ENCODE measurements at regions not wholly inside any gene's neighbourhood (a gene's known extent, or its start where the extent isn't known, plus 50 kb on each side); places are given as distances from the start of the nearest gene placed in this dataset.

DNA sequence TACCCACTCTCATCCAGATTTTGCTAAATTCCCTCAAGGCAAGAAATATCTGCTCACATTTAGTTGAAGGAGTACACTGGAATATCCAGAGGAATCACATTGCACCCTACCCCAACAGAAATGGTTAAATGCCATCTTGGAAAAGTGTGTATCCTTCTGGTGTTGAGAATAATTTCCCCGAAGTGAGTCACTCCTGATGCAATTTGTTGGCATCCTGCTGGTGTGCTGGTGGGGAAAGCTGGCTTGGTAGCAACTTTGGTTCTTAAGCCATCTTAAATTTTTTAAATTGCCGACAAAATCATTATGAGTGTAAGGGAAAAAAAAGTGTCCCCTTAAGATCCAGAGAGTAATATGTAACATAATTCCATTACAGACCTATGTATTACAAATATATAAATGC, 337.3 kb upstream of the DACH1 start:
- in situ Hi-C loops (cut with MboI; ENCODE audit: low pct_unique_long_range_greater_than_20kb, low sequenced_read_pairs, unreplicated experiment): no loop called here
- TF ChIP-seq, protein P1, sequence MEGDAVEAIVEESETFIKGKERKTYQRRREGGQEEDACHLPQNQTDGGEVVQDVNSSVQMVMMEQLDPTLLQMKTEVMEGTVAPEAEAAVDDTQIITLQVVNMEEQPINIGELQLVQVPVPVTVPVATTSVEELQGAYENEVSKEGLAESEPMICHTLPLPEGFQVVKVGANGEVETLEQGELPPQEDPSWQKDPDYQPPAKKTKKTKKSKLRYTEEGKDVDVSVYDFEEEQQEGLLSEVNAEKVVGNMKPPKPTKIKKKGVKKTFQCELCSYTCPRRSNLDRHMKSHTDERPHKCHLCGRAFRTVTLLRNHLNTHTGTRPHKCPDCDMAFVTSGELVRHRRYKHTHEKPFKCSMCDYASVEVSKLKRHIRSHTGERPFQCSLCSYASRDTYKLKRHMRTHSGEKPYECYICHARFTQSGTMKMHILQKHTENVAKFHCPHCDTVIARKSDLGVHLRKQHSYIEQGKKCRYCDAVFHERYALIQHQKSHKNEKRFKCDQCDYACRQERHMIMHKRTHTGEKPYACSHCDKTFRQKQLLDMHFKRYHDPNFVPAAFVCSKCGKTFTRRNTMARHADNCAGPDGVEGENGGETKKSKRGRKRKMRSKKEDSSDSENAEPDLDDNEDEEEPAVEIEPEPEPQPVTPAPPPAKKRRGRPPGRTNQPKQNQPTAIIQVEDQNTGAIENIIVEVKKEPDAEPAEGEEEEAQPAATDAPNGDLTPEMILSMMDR (IDR thresholded peaks at IDR 0.05; ENCODE audit: extremely low read depth, insufficient read depth, missing control alignments): no peak
- DNase-seq (ENCODE audit: low spot score): no peak

DNA sequence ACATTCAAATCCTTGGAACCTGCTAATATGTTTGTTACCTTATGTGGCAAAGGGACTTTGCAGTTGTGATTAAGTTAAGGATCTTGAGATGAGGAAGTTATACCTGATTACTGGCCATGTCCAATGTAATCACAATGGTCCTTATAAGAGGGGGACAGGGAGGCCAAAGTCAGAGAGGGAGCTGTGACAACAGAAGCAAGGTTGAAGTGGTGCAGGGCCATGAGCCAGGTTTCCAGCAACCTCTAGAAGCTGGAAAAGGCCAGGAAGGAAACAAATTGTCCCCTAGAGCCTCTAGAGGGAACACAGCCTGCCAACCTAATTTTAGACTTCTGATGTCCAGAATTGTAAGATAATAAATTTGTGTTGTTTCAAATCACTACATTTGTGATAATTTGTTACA, 334.7 kb upstream of the DACH1 start:
- in situ Hi-C loops (cut with MboI; ENCODE audit: low pct_unique_long_range_greater_than_20kb, low sequenced_read_pairs, unreplicated experiment): no loop called here
- no peak for DNase-seq (ENCODE audit: low spot score)
- TF ChIP-seq, protein P1 (IDR thresholded peaks at IDR 0.05; ENCODE audit: extremely low read depth, insufficient read depth, missing control alignments): no peak

DNA sequence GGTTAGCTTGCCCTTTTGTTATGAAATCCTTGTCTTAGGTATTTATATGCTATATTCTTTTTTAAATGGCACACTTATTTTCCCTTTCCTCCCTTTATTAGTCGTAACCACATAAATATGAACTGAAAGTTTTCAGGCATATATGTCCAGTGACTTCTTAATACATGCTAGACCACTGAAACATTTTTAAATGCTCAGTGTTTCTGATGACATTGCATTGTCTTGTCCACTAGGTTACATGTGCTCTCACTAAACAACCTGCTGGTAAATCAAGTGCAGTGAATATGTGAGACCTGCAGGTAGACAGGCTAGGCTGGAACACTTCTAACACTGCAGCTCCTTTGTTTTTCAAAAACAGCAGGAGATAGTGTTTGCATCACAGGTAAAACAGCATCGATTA, 332.6 kb upstream of the DACH1 start:
- TF ChIP-seq, protein P1 (IDR thresholded peaks at IDR 0.05; ENCODE audit: extremely low read depth, insufficient read depth, missing control alignments): no peak
- in situ Hi-C loops (cut with MboI; ENCODE audit: low pct_unique_long_range_greater_than_20kb, low sequenced_read_pairs, unreplicated experiment): no loop called here
- DNase-seq (ENCODE audit: low spot score): no peak

DNA sequence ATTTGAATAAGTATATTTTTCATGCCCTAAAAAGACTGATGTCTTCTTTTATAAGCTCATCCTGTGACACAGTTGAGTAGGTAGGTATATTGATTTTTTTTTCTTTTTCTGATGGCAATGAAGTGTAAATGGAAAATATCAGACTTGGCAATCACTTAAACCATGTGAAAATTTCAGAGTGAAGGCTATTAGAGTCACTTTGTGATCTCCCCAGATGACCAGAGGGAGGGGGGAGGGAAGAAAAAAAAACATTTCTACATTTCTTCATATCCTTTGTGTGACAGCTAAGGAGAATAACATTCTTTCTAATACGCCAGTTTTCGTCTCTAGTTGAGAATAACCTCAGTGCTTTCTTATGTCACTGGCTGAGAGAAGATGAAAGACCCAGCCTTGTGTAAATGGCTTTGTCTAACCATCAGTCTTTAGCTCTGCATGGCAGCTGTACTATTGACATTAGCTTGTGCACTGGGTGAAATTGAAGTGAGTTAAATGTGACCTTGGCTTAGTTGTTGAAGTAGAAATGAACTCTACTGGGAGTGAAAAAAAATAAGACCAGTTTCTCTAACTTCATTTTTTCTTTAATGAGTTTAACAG, 332.1 kb upstream of the DACH1 start:
- in situ Hi-C loops (cut with MboI; ENCODE audit: low pct_unique_long_range_greater_than_20kb, low sequenced_read_pairs, unreplicated experiment): no loop called here
- TF ChIP-seq, protein P1 (IDR thresholded peaks at IDR 0.05; ENCODE audit: extremely low read depth, insufficient read depth, missing control alignments): no peak
- no peak for DNase-seq (ENCODE audit: low spot score)

DNA sequence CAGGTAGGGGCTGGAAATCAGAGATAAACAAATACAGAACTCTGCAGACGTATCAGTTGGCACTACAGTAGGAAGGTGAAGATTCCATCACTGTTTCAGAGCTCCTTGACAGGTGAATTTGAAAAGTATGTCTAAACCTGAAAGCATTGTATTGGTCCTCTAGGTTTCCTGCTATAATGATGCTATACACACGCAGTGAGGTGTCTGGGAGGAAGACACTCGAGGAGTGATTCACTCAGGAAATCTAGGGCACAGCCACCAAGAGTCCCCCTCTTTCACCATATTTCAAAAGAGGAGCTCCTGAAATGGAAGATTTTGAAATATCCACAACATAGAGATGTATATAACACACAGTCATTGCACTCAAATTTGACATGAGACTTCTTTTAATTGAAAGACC, 331.0 kb upstream of the DACH1 start:
- DNase-seq (ENCODE audit: low spot score): no peak
- TF ChIP-seq, protein P1 (IDR thresholded peaks at IDR 0.05; ENCODE audit: extremely low read depth, insufficient read depth, missing control alignments): no peak
- in situ Hi-C loops (cut with MboI; ENCODE audit: low pct_unique_long_range_greater_than_20kb, low sequenced_read_pairs, unreplicated experiment): no loop called here

DNA sequence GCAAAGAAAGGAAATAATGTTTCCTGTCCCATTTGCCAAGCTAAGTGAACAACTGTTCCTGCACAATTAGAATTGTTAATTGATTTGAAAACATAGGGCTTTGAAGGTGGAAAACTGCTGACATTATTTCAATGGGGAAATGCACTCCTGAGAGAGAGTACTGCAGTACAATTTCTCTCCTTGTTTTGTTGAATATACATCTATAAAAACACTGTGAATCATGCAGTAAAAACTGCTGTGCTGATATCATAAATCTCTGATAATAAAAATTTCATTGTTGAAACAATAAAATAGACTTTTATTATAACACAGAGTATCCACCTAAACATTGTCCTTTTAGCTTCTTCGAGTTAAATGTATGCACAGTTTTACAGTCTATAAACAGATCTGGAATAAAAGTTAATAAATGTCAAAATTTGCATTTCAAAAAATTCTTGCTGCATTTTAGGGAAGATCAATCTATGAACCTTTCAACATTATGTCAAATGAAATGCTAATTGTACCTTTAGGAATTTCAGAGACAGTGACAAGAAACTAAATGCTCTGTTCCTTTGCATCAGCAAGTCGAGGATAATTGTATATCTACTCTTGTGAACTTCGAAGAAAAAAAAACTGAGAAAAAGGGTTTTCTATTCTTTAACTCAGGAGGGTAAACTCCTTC, 328.2 kb upstream of the DACH1 start:
- in situ Hi-C loops (cut with MboI; ENCODE audit: low pct_unique_long_range_greater_than_20kb, low sequenced_read_pairs, unreplicated experiment): no loop called here
- TF ChIP-seq, protein P1 (IDR thresholded peaks at IDR 0.05; ENCODE audit: extremely low read depth, insufficient read depth, missing control alignments): no peak
- no peak for DNase-seq (ENCODE audit: low spot score)
